Transverse colon (tissue), 4 donors: ENCODE measurements at regions not wholly inside any gene's neighbourhood (a gene's known extent, or its start where the extent isn't known, plus 50 kb on each side); places are given as distances from the start of the nearest gene placed in this dataset.
A peak's percentile ranks its signal among the peaks of the same experiment; 100 is the strongest.

ENCODE experiments used
- DNase-seq: peaks from one replicate; pipeline ENCODE4 v3.0.0-alpha.2; 2019
- H3K27ac ChIP-seq, 4 donors: fragments of 200-600 bp; sonication (generic); 2 replicates each; pipeline ENCODE4 v1.5.1; 2016 to 2018; ENCODE audit warnings: inconsistent platforms in 4 of 4
- H3K27me3 ChIP-seq: fragments of 200-600 bp; sonication (generic); 2 replicates; pipeline ENCODE4 v1.5.1; 2017; ENCODE audit warnings: inconsistent platforms
- H3K36me3 ChIP-seq, 4 donors: fragments of 200-600 bp; sonication (generic); 2 replicates each; pipeline ENCODE4 v1.5.1; 2017 to 2019; ENCODE audit warnings: inconsistent platforms in 4 of 4
- H3K4me1 ChIP-seq, 4 donors: fragments of 200-600 bp; sonication (generic); 2 replicates each; pipeline ENCODE4 v1.5.1; 2017 to 2020; ENCODE audit warnings: inconsistent platforms in 4 of 4
- H3K4me3 ChIP-seq, 4 donors: fragments of 200-600 bp; sonication (generic); 1 replicate in 1 of 4; 2 replicates in 3 of 4; pipeline versions ENCODE4 v1.5.1 to v1.6.1; 2017 to 2019; ENCODE audit warnings: inconsistent platforms in 4 of 4
- H3K9me3 ChIP-seq, 2 donors: fragments of 200-600 bp; sonication (generic); 2 replicates each; pipeline ENCODE4 v1.5.1; 2017 to 2019; ENCODE audit warnings: inconsistent platforms in 2 of 2
- CTCF ChIP-seq, 5 experiments: fragments of 200-600 bp in 3 of 5; fragments of 450-650 bp in 2 of 5; sonication (generic) in 3 of 5; IDR thresholded peaks; 1 replicate in 2 of 5; 2 replicates in 3 of 5; pipeline ENCODE4 v1.5.1; 2016 to 2017; ENCODE audit warnings: antibody characterized with exemption in 5 of 5, inconsistent platforms in 3 of 5, mild to moderate bottlenecking in 2 of 5, moderate library complexity in 1 of 5
- EP300 ChIP-seq: sonication (generic); formaldehyde crosslinking; IDR thresholded peaks from one replicate; pipeline ENCODE4 v1.6.1; 2017; ENCODE audit warnings: antibody characterized with exemption, low read depth
- POLR2A ChIP-seq: fragments of 450-650 bp; IDR thresholded peaks from one replicate; pipeline ENCODE4 v1.6.1; 2016; ENCODE audit warnings: antibody characterized with exemption, mild to moderate bottlenecking, moderate library complexity
- POLR2AphosphoS5 ChIP-seq, 3 donors: sonication (generic); formaldehyde crosslinking; IDR thresholded peaks; one replicate each; pipeline ENCODE4 v1.6.1; 2016; ENCODE audit warnings: antibody characterized with exemption in 3 of 3
- WGBS, 2 donors: methylation state at CpG; one replicate each; pipeline ENCODE4 v1.1.5; 2018; ENCODE audit warnings: low coverage in 1 of 2; 5-methylcytosine and 5-hydroxymethylcytosine counted together
- in situ Hi-C, 4 donors: fragments of 200-750 bp; cut with MboI; loops; one replicate each; pipeline versions ENCODE4 v1.15.0 to v1.15.1; 2017; ENCODE audit warnings: low sequenced_read_pairs in 3 of 4, low pct_ligation_motif_present in 1 of 4, low pct_unique_long_range_greater_than_20kb in 1 of 4
- intact Hi-C: fragments of 100-400 bp; cut with DNase I; formaldehyde crosslinking; loops from one replicate; pipeline ENCODE4 v1.15.1; 2023; ENCODE audit warnings: low total_unique reads

DNA sequence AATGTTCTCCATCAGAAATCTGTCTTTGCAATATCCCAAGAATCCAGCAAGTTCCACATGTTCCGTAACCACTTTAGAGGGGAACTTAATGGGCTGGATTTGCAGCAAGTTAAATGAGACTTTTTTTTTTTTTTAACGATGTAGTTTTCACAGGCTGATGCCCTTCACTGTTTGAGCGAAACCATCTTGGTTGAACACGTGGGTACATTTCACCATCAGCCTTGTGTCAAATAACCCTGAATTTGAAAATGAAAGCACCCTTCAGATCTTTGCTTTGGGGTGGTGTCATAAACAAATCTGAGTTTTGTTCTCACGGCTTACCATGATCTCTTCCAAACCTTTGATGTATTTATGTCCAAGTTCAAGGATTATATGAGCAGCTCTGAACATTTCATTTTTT lies 73.7 kb upstream of the EXOC2 start:
- Histone ChIP-seq H3K27ac (peak overlapping the region in 1 of 4 donors; percentile 21), H3K27me3 (peaks cover 21% of the 10 kb centered on the region), H3K36me3 (no peaks in the 10 kb centered on the region), H3K4me1 (no peaks in the 10 kb centered on the region), H3K9me3 (no peaks in the 10 kb centered on the region), H3K4me3 (no peak overlapping the region)
- no peak for DNase-seq
- TF ChIP-seq POLR2AphosphoS5 (IDR thresholded peaks at IDR 0.05) (no peak), EP300 (no peak), CTCF (IDR thresholded peaks at IDR 0.05) (no peak), POLR2A (no peak)
- intact Hi-C loops (no loop called here), in situ Hi-C loops (no loop called here)
- 43 to 46% methylated on average over 5 of the region's 5 CpGs for WGBS, 2 donors

- WGBS, 2 donors, result 27 to 28% methylated on average over 13 of the region's 13 CpGs
- peak overlapping the region in 2 of 4 donors; percentile 4 to 16 for H3K27ac ChIP-seq
- DNase-seq, result no peak
- H3K27me3 ChIP-seq, result peaks cover 12% of the 10 kb centered on the region
- no peaks in the 10 kb centered on the region for H3K4me1 ChIP-seq
- intact Hi-C loops (no loop called here), in situ Hi-C loops (no loop called here)
- H3K4me3 ChIP-seq, result no peak overlapping the region
- no peaks in the 10 kb centered on the region for H3K36me3 ChIP-seq
- no peaks in the 10 kb centered on the region for H3K9me3 ChIP-seq
- no peak for TF ChIP-seq POLR2AphosphoS5 (IDR thresholded peaks at IDR 0.05)
Observed at GRCh38 chr6:761997-762396, 69.1 kb upstream of the EXOC2 start.

DNA sequence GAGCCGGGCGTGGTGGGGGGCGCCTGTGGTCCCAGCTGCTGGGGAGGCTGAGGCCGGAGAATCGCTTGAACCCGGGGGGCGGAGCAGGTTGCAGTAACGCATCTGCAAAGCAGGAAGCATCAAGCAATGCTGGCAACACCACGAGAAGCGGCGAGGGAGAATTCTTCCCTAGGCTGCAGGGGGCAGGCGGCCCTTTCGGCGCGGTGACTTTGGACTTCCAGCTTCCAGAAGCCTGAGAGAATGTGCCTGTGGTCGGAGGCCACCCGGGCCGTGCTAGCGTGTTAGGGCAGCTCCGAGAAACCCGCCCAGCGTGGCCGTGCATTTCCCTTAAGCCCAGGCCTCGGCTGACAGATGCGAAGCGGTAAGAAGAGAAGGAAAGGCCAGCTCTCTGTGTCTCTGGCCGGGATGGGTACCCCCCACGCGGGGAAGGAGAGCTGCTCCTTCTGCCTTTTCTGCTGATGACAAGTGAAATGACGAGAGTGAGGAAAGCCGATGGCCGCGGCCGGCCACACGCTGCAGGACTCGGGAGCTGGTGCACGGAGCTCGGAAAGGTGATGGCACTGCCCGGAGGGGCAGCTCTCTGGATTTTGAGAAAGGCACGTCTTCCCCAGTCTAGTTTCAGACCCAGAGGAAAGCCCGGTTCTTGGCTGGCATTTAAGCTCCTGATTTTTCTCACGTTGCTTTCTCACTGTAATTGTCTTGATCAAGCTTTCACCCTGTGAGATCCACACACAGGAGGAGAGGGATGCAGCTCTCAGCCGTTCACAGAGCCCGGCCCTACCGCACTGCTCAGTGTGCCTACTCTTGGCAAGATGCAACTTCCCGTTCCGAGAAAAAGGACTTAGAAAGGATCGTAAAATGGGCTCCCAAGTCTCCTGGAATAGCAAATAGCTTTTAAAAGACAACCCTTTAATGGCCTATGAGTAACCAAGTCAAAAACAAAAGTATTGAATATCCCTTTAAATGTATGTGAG lies 68.3 kb upstream of the EXOC2 start:
- Histone ChIP-seq H3K9me3 (no peaks in the 10 kb centered on the region), H3K4me1 (no peaks in the 10 kb centered on the region), H3K27me3 (peaks cover 8% of the 10 kb centered on the region), H3K27ac (peak overlapping the region in 2 of 4 donors; percentile 4 to 16), H3K36me3 (no peaks in the 10 kb centered on the region), H3K4me3 (no peak overlapping the region)
- in situ Hi-C loops, result no loop called here
- DNase-seq, result no peak
- WGBS, 2 donors, result 44 to 85% methylated on average over 7 to 48 of the region's 48 CpGs
- intact Hi-C loops, result no loop called here
- no peak for TF ChIP-seq POLR2A
- no peak for TF ChIP-seq EP300
- TF ChIP-seq CTCF (IDR thresholded peaks at IDR 0.05), result no peak
- no peak for TF ChIP-seq POLR2AphosphoS5 (IDR thresholded peaks at IDR 0.05)

DNA sequence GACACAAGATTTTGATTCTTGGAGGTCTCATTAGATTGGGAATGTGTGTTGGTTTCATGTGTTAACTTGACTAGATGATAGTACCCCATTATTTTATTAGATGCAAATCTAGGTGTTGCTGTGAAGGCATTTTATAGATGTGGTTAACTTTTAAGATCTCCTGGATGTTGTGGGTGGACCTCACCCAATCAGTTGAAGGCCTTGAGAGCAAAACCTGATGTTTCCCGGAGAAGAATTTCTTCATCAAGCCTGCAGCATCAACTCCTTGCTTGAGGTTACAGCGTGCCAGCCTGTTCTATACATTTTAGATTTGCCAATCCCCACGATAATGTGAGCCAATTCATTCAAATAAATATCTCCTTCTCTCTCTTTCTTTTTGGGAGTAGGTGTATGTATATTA lies 66.8 kb upstream of the EXOC2 start:
- Histone ChIP-seq H3K36me3 (no peaks in the 10 kb centered on the region), H3K4me1 (no peaks in the 10 kb centered on the region), H3K27ac (no peak overlapping the region), H3K4me3 (no peak overlapping the region), H3K9me3 (no peaks in the 10 kb centered on the region), H3K27me3 (peaks cover 5% of the 10 kb centered on the region)
- intact Hi-C loops (no loop called here), in situ Hi-C loops (no loop called here)
- TF ChIP-seq POLR2AphosphoS5 (IDR thresholded peaks at IDR 0.05) (no peak), EP300 (no peak), CTCF (IDR thresholded peaks at IDR 0.05) (no peak), POLR2A (no peak)
- WGBS, 2 donors, result 92 to 97% methylated on average over 3 of the region's 3 CpGs
- no peak for DNase-seq
